ENCODE measurements at regions not wholly inside any gene's neighbourhood (a gene's known extent, or its start where the extent isn't known, plus 50 kb on each side); places are given as distances from the start of the nearest gene placed in this dataset.

DNA sequence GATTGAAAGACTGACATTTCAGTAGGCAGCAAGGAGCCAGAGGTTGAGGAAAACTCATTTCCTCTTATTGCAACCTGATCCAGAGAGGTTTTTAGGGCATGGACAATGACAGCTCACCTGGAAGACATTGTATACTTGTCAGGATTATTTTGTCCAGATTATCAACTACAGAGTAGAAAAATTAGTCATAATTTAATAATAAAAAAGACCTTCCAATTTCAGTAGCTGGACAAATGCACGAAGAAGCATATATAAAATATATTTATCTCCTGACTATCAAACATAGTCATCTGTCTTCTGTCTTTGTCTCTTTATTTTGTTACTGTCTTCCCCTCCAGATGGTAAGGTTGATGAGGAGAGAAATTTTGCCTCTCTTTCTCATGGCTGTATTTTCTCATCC, 330.6 kb upstream of the RAG2 start:
- no peak overlapping the region for H3K27ac ChIP-seq (ENCODE audit: low read length)
- POLR2A ChIA-PET: no interaction called here
- H3K27me3 ChIP-seq (ENCODE audit: control insufficient read depth, insufficient read depth, low read length): no peaks in the 10 kb centered on the region
- no peaks in the 10 kb centered on the region for H3K36me3 ChIP-seq (ENCODE audit: control insufficient read depth, insufficient read depth, low read length)
- H3K9me3 ChIP-seq (ENCODE audit: control insufficient read depth, insufficient read depth, low read depth, low read length): no peaks in the 10 kb centered on the region
- intact Hi-C loops (cut with micrococcal nuclease; ENCODE audit: unreplicated experiment): no loop called here
- CTCF ChIA-PET: no interaction called here
- H3K4me3 ChIP-seq (ENCODE audit: low read depth in 2 of 2, low read length in 2 of 2): no peak overlapping the region
- in situ Hi-C loops (cut with HindIII; ENCODE audit: low pct_unique_long_range_greater_than_20kb, low sequenced_read_pairs): no loop called here
- ATAC-seq (no peak), DNase-seq (ENCODE audit: low read depth, low spot score) (no peak)
- no peaks in the 10 kb centered on the region for H3K4me1 ChIP-seq (ENCODE audit: control insufficient read depth, insufficient read depth, low read length)
- BruUV-seq (replicated peaks): no TSS peak
- TF ChIP-seq TCF7L2 (IDR thresholded peaks at IDR 0.05; ENCODE audit: low read depth, low read length) (no peak), POLR2AphosphoS5 (IDR thresholded peaks at IDR 0.05; ENCODE audit: low read depth, low read length) (no peak), SIN3A (IDR thresholded peaks at IDR 0.05; ENCODE audit: borderline replicate concordance, insufficient read depth, low read depth, low read length) (no peak)
- TF ChIP-seq, protein P1, sequence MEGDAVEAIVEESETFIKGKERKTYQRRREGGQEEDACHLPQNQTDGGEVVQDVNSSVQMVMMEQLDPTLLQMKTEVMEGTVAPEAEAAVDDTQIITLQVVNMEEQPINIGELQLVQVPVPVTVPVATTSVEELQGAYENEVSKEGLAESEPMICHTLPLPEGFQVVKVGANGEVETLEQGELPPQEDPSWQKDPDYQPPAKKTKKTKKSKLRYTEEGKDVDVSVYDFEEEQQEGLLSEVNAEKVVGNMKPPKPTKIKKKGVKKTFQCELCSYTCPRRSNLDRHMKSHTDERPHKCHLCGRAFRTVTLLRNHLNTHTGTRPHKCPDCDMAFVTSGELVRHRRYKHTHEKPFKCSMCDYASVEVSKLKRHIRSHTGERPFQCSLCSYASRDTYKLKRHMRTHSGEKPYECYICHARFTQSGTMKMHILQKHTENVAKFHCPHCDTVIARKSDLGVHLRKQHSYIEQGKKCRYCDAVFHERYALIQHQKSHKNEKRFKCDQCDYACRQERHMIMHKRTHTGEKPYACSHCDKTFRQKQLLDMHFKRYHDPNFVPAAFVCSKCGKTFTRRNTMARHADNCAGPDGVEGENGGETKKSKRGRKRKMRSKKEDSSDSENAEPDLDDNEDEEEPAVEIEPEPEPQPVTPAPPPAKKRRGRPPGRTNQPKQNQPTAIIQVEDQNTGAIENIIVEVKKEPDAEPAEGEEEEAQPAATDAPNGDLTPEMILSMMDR (IDR thresholded peaks at IDR 0.05): no peak
- TF ChIP-seq, protein P2, sequence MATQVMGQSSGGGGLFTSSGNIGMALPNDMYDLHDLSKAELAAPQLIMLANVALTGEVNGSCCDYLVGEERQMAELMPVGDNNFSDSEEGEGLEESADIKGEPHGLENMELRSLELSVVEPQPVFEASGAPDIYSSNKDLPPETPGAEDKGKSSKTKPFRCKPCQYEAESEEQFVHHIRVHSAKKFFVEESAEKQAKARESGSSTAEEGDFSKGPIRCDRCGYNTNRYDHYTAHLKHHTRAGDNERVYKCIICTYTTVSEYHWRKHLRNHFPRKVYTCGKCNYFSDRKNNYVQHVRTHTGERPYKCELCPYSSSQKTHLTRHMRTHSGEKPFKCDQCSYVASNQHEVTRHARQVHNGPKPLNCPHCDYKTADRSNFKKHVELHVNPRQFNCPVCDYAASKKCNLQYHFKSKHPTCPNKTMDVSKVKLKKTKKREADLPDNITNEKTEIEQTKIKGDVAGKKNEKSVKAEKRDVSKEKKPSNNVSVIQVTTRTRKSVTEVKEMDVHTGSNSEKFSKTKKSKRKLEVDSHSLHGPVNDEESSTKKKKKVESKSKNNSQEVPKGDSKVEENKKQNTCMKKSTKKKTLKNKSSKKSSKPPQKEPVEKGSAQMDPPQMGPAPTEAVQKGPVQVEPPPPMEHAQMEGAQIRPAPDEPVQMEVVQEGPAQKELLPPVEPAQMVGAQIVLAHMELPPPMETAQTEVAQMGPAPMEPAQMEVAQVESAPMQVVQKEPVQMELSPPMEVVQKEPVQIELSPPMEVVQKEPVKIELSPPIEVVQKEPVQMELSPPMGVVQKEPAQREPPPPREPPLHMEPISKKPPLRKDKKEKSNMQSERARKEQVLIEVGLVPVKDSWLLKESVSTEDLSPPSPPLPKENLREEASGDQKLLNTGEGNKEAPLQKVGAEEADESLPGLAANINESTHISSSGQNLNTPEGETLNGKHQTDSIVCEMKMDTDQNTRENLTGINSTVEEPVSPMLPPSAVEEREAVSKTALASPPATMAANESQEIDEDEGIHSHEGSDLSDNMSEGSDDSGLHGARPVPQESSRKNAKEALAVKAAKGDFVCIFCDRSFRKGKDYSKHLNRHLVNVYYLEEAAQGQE (IDR thresholded peaks at IDR 0.05; ENCODE audit: insufficient read depth in 1 of 2, low read depth in 2 of 2, low read length in 1 of 2): no peak

DNA sequence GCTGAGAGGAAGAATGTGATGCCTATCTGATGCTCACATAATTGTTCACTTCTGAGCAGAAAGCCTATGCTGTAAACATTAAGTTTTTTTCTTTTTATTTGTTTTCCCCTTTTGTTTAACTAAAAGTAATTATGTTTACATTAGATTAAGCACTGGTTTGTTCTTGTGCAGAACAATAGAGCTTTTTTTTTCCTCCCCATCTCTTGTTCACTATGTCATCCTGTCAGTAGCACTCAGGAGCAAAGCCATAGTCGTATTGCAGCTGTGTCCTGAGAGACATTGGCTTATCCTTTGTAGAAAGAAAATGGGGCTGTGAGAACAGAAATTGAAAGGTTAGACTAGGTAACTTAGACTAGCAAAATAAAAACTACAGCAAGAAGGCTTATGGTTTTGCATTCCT, 301.8 kb upstream of the RAG2 start:
- H3K4me3 ChIP-seq (ENCODE audit: low read depth in 2 of 2, low read length in 2 of 2): no peak overlapping the region
- no peaks in the 10 kb centered on the region for H3K4me1 ChIP-seq (ENCODE audit: control insufficient read depth, insufficient read depth, low read length)
- H3K27me3 ChIP-seq (ENCODE audit: control insufficient read depth, insufficient read depth, low read length): no peaks in the 10 kb centered on the region
- DNase-seq (ENCODE audit: low read depth, low spot score): no peak
- no peaks in the 10 kb centered on the region for H3K36me3 ChIP-seq (ENCODE audit: control insufficient read depth, insufficient read depth, low read length)
- ChIA-PET POLR2A (no interaction called here), CTCF (no interaction called here)
- no TSS peak for BruUV-seq (replicated peaks)
- in situ Hi-C loops (cut with HindIII; ENCODE audit: low pct_unique_long_range_greater_than_20kb, low sequenced_read_pairs): no loop called here
- H3K27ac ChIP-seq (ENCODE audit: low read length): no peak overlapping the region
- no peak for TF ChIP-seq POLR2AphosphoS5 (IDR thresholded peaks at IDR 0.05; ENCODE audit: low read depth, low read length)
- TF ChIP-seq, protein P1 (IDR thresholded peaks at IDR 0.05): no peak
- TF ChIP-seq, protein P2 (IDR thresholded peaks at IDR 0.05; ENCODE audit: insufficient read depth in 1 of 2, low read depth in 2 of 2, low read length in 1 of 2): no peak
- TF ChIP-seq SIN3A (IDR thresholded peaks at IDR 0.05; ENCODE audit: borderline replicate concordance, insufficient read depth, low read depth, low read length): no peak
- no peak for TF ChIP-seq TCF7L2 (IDR thresholded peaks at IDR 0.05; ENCODE audit: low read depth, low read length)
- ATAC-seq: no peak
- no peaks in the 10 kb centered on the region for H3K9me3 ChIP-seq (ENCODE audit: control insufficient read depth, insufficient read depth, low read depth, low read length)
- intact Hi-C loops (cut with micrococcal nuclease; ENCODE audit: unreplicated experiment): no loop called here

All from Panc1 (cell line).